ENCODE measurements at regions not wholly inside any gene's neighbourhood (a gene's known extent, or its start where the extent isn't known, plus 50 kb on each side); places are given as distances from the start of the nearest gene placed in this dataset.

- TF ChIP-seq REST (IDR thresholded peaks at IDR 0.05; ENCODE audit: low read depth) (no peak), CREB1 (IDR thresholded peaks at IDR 0.05; ENCODE audit: low read depth) (no peak), TAF1 (IDR thresholded peaks at IDR 0.05; ENCODE audit: low read depth) (no peak), ZBTB7A (IDR thresholded peaks at IDR 0.05; ENCODE audit: low read depth) (no peak), RAD21 (IDR thresholded peaks at IDR 0.05; ENCODE audit: low read depth) (no peak), YY1 (IDR thresholded peaks at IDR 0.05; ENCODE audit: low read depth) (no peak)
Observed at GRCh38 chr5:30968971-30969370, 224.5 kb upstream of the CDH6 start.

Measured in Ishikawa (cell line).